ENCODE measurements at regions not wholly inside any gene's neighbourhood (a gene's known extent, or its start where the extent isn't known, plus 50 kb on each side); places are given as distances from the start of the nearest gene placed in this dataset.

- DNase-seq (no peak), ATAC-seq (no peak)
- H3K4me1 ChIP-seq = no peaks in the 10 kb centered on the region
- no peak overlapping the region for H3K4me3 ChIP-seq
- H3K27me3 ChIP-seq (ENCODE audit: low read depth) = peaks cover 52% of the 10 kb centered on the region
- H3K27ac ChIP-seq = no peak overlapping the region
- no peak for TF ChIP-seq CTCF (IDR thresholded peaks at IDR 0.05)
- intact Hi-C loops (cut with DNase I) = no loop called here
- no peaks in the 10 kb centered on the region for H3K36me3 ChIP-seq
- H3K9me3 ChIP-seq = peaks cover 3% of the 10 kb centered on the region
Measured at GRCh38 chr1:2946291-2946690, 75.0 kb upstream of the ACTRT2 start.

- H3K4me1 ChIP-seq = no peaks in the 10 kb centered on the region
- H3K9me3 ChIP-seq = no peaks in the 10 kb centered on the region
- no peaks in the 10 kb centered on the region for H3K36me3 ChIP-seq
- H3K4me3 ChIP-seq = no peak overlapping the region
- no peak for TF ChIP-seq CTCF (IDR thresholded peaks at IDR 0.05)
- intact Hi-C loops (cut with DNase I) = no loop called here
- ATAC-seq = no peak
- DNase-seq = peak; percentile 38
- H3K27me3 ChIP-seq (ENCODE audit: low read depth) = peaks cover 54% of the 10 kb centered on the region
- H3K27ac ChIP-seq = no peak overlapping the region
Measured at GRCh38 chr1:2946999-2947690, 74.1 kb upstream of the ACTRT2 start.

- Histone ChIP-seq H3K4me1 (no peaks in the 10 kb centered on the region), H3K9me3 (peaks cover 3% of the 10 kb centered on the region), H3K27ac (no peak overlapping the region), H3K27me3 (ENCODE audit: low read depth) (peaks cover 47% of the 10 kb centered on the region), H3K36me3 (no peaks in the 10 kb centered on the region), H3K4me3 (no peak overlapping the region)
- DNase-seq = peak; percentile 35
- intact Hi-C loops (cut with DNase I) = no loop called here
- ATAC-seq = no peak
- no peak for TF ChIP-seq CTCF (IDR thresholded peaks at IDR 0.05)
Measured at GRCh38 chr1:2948001-2948750, 73.1 kb upstream of the ACTRT2 start.

- Histone ChIP-seq H3K4me1 (no peaks in the 10 kb centered on the region), H3K36me3 (no peaks in the 10 kb centered on the region), H3K4me3 (no peak overlapping the region), H3K27me3 (ENCODE audit: low read depth) (peaks cover 46% of the 10 kb centered on the region), H3K9me3 (peaks cover 8% of the 10 kb centered on the region), H3K27ac (no peak overlapping the region)
- intact Hi-C loops (cut with DNase I) = no loop called here
- TF ChIP-seq CTCF (IDR thresholded peaks at IDR 0.05) = no peak
- peak; percentile 30 for DNase-seq
- ATAC-seq = no peak
Measured at GRCh38 chr1:2948751-2949680, 72.3 kb upstream of the ACTRT2 start.
